Endothelial cell (in vitro differentiated cells): ENCODE measurements at regions not wholly inside any gene's neighbourhood (a gene's known extent, or its start where the extent isn't known, plus 50 kb on each side); places are given as distances from the start of the nearest gene placed in this dataset.

Experiments used
- DNase-seq: peaks from one replicate; pipeline ENCODE4 v3.0.0; 2021; ENCODE audit warnings: low spot score
- H3K27ac Mint-ChIP-seq: one replicate; pipeline ENCODE4 v1.8.0; 2021; ENCODE audit warnings: mixed read lengths, inconsistent platforms; ENCODE audit not compliant: unreplicated experiment
- H3K27me3 Mint-ChIP-seq: one replicate; pipeline ENCODE4 v1.8.0; 2021; ENCODE audit warnings: mild to moderate bottlenecking, moderate library complexity, mixed read lengths, inconsistent platforms; ENCODE audit not compliant: unreplicated experiment
- H3K36me3 Mint-ChIP-seq: one replicate; pipeline ENCODE4 v1.8.0; 2021; ENCODE audit warnings: mild to moderate bottlenecking, low read depth, mixed read lengths, inconsistent platforms; ENCODE audit not compliant: unreplicated experiment
- H3K4me1 Mint-ChIP-seq: one replicate; pipeline ENCODE4 v1.8.0; 2021; ENCODE audit warnings: mild to moderate bottlenecking, mixed read lengths, inconsistent platforms; ENCODE audit not compliant: unreplicated experiment
- H3K4me3 Mint-ChIP-seq: one replicate; pipeline ENCODE4 v1.8.0; 2021; ENCODE audit warnings: mild to moderate bottlenecking, mixed read lengths, inconsistent platforms; ENCODE audit not compliant: unreplicated experiment
- H3K9me3 Mint-ChIP-seq: one replicate; pipeline ENCODE4 v1.8.0; 2021; ENCODE audit warnings: mixed read lengths, inconsistent platforms; ENCODE audit not compliant: unreplicated experiment
- TF ChIP-seq, protein P1 (sequence below): fragments of 200-600 bp; sonication (generic); IDR thresholded peaks from one replicate; pipeline ENCODE4 v1.5.0; 2021; ENCODE audit warnings: antibody characterized with exemption; ENCODE audit not compliant: unreplicated experiment

DNA sequence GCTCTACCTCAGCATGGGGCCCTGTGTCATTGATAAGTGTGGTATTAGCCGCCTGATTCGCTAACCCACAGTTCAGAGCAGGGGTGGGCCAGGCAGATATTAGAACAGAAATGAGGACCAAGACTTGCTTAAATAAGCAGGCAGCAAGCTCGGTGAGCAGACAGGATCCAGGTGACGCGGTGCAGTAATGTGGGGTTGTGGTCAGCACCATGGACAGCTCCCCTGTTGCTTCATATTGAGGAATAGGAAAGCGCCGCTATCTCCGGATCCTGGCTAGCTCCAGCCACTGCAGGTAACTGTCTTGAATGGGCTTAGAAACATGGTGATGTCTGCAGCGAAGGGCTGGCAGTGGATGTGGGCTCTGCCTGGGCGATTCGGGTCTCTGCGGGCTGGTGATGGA is 51.3 kb upstream of the GPR26 start:
- Mint-ChIP-seq H3K4me1 (no peaks in the 10 kb centered on the region), H3K36me3 (no peaks in the 10 kb centered on the region), H3K27me3 (no peaks in the 10 kb centered on the region), H3K4me3 (no peak overlapping the region), H3K27ac (no peak overlapping the region), H3K9me3 (no peaks in the 10 kb centered on the region)
- TF ChIP-seq, protein P1, sequence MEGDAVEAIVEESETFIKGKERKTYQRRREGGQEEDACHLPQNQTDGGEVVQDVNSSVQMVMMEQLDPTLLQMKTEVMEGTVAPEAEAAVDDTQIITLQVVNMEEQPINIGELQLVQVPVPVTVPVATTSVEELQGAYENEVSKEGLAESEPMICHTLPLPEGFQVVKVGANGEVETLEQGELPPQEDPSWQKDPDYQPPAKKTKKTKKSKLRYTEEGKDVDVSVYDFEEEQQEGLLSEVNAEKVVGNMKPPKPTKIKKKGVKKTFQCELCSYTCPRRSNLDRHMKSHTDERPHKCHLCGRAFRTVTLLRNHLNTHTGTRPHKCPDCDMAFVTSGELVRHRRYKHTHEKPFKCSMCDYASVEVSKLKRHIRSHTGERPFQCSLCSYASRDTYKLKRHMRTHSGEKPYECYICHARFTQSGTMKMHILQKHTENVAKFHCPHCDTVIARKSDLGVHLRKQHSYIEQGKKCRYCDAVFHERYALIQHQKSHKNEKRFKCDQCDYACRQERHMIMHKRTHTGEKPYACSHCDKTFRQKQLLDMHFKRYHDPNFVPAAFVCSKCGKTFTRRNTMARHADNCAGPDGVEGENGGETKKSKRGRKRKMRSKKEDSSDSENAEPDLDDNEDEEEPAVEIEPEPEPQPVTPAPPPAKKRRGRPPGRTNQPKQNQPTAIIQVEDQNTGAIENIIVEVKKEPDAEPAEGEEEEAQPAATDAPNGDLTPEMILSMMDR: no peak
- DNase-seq: peak; percentile 81
